ENCODE measurements at regions not wholly inside any gene's neighbourhood (a gene's known extent, or its start where the extent isn't known, plus 50 kb on each side); places are given as distances from the start of the nearest gene placed in this dataset.

DNA sequence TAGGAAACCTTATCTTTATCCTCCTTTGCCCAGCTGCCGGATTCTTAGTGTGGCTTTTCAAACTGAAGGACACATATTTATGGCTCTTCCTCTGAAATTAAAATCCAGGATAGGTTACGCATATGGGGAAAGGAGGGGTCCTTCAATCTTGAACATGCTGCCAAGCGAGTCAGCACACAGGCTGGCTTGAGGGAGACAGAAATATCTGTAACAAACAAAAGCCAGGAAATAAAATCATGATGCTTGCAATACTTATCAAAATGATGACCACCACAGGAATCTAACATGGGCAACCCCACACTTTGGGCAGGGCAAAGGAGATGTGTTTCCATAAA, 196.4 kb upstream of the LDB2 start:
- no peak for DNase-seq

GRCh38 chr4:17094159-17094875, 195.9 kb upstream of the LDB2 start:
- no peak for DNase-seq

DNA sequence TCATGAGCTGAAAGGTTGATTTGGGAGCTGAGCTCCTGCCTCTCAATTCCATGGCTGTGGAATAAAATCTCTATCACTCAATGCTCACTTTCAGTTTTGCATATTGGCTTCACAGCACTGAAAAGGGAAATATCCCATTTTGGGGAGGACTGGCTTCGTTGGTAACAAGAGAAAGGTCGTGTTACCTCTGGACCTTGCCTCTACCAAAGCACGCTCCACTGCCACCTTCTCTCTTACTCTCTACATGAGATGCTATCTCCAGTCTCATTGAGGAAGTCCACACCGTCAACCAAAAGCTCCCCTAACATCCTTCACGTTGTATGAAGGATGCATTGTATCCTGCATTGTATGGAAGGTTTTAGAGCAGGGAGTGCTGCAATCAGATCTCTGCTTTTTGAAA, 195.0 kb upstream of the LDB2 start:
- DNase-seq: no peak

GRCh38 chr4:17092736-17093437, 194.4 kb upstream of the LDB2 start:
- no peak for DNase-seq

- no peak for DNase-seq
Observed at GRCh38 chr4:17091104-17091503, 192.7 kb upstream of the LDB2 start.

DNA sequence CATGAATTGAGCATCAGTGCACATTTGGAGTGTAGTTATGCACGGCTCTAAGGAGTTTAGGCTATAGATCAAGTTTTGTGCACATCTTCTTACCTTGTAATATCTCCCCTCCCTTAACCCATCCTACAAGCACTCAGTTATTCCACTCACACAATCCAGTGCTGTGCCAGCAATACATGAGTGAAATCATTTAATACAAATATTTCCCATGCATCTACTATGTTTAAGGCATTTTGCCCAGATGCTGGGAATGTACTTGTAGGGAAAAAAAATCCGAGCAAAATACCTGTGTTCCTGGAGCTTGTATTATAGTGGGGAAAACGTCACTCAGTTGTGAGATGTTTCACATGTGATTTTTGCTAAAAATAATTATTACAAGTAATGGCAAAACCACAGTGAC, 191.6 kb upstream of the LDB2 start:
- no peak for DNase-seq

- DNase-seq: no peak
Observed at GRCh38 chr4:17085416-17085815, 187.0 kb upstream of the LDB2 start.

DNA sequence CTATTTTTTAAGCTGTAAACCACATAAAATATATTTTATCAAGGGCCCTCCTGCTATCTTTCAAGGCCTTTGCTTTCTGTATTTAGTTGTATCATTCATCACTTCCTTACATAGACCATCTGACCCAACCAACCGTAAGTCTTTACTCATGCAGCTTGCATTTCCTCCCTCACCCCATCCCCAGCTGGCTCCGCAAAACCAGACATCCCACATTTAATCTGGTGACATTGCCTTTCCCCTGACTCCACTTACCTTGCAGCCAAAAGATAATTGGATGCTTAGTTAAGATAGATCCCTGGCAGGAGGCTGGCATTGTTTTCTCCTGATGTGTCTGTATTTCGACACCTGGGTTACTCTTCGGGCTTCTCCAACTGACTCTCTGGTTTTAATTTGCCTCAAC, 183.7 kb upstream of the LDB2 start:
- DNase-seq: no peak

DNA sequence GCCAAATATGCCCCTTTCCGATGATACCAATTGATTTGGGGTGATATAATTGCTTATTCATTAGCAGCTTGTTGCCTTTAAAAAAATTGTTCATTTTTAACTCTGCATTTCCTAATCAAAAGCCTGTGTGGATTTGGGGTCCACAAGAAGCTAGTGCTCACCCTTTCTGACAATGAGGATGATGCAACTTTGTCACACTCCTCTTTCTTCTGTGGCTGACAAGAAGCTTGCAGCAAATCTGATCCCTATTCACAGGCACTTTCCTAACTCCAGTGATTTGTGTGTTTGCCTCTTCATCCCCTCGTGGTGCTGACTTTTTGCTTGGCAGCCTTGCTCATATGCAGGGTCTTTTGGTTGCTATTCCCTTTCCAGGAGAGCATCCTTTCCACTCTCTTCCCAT, 182.7 kb upstream of the LDB2 start:
- no peak for DNase-seq

DNA sequence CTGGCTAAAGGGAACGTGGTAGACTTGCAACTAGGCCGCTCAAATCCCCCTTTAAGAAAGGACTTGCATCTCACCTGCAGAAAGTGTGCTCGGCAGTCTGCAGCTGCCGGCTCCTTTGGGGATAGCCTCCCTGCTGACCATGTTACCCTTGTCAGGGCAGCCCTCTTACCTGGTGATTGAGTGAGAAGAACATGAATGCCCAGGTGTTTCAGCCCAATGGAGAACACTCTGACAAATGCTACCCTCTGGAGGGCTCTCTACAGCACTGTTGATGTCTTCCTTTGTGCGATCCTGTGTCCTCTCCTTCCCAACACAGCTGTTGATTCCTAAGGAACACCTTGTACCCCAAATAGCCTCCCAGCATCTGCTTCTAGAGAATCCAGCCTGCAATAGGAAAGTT, 178.7 kb upstream of the LDB2 start:
- no peak for DNase-seq

DNA sequence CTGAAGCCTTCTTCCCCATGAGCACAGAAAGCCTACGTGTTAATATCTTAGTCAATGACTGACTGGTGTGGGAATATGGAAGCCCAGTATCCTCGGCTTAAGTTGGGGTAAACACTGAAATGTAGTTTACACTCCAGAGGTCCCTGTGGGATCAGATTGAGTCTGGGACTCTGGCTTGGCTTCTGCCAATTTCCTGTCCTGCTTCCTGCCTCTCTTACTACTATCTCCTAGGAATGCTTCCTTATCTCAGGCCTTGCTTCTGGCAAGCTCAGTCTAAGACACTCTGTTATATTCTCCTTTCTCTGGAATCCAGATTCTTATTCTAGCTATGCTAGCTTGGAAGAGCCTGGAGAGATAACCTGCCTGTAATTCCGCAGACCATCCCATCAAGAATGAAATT, 174.0 kb upstream of the LDB2 start:
- no peak for DNase-seq

DNA sequence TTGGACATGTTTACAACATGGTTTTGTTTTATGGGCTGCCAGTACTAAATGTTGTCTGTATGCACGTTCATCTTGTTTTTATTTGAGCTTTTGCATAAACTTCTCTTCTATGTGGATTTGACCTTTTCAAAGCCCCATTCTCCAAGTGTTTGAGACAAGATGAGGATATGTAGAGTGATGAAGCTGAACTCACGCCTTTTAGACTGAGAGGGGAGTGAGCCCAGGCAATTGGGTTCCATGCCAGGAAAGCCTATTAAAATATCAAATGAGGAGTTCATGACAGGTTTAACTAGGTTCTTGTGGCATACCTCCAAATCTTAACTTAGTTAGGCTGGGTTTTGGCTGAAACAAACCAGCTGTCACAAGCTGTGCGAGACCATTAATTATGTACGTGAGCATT, 170.4 kb upstream of the LDB2 start:
- DNase-seq: no peak

- DNase-seq: no peak
Observed at GRCh38 chr4:17068392-17068791, 169.9 kb upstream of the LDB2 start.

- no peak for DNase-seq
Observed at GRCh38 chr4:17066972-17067371, 168.5 kb upstream of the LDB2 start.

GRCh38 chr4:17066236-17066635, 167.8 kb upstream of the LDB2 start:
- no peak for DNase-seq

GRCh38 chr4:17065821-17066220, 167.4 kb upstream of the LDB2 start:
- DNase-seq: no peak

- no peak for DNase-seq
Observed at GRCh38 chr4:17064959-17065358, 166.5 kb upstream of the LDB2 start.

DNA sequence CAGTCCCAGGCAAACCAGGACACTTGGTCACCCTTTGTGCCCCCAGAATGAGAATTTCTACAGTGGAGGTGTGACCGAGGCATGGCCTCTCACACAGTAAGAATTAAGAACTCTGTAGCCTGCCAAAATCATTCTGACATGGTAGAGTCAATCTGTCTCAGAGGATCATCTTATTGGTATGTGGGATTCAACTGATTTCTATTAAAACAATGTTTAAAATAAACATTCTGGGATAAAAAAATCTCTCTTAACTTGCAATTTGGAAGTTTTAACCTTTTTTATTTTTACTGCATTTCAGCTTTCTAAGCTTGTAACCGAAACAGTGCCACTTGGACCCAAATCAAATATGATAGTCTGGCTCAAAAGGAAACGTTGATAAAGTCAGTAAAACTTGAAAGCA, 165.4 kb upstream of the LDB2 start:
- no peak for DNase-seq

- no peak for DNase-seq
Observed at GRCh38 chr4:17060230-17060629, 161.8 kb upstream of the LDB2 start.

GRCh38 chr4:17058916-17059741, 160.7 kb upstream of the LDB2 start:
- DNase-seq: no peak

GRCh38 chr4:17058536-17058915, 160.1 kb upstream of the LDB2 start:
- no peak for DNase-seq

- DNase-seq: no peak
Observed at GRCh38 chr4:17057035-17057434, 158.6 kb upstream of the LDB2 start.

GRCh38 chr4:17055788-17056187, 157.3 kb upstream of the LDB2 start:
- DNase-seq: no peak

- no peak for DNase-seq
Observed at GRCh38 chr4:17045866-17046265, 147.4 kb upstream of the LDB2 start.
